GM12872 (cell line): ENCODE measurements at regions not wholly inside any gene's neighbourhood (a gene's known extent, or its start where the extent isn't known, plus 50 kb on each side); places are given as distances from the start of the nearest gene placed in this dataset.

ENCODE experiments used
- TF ChIP-seq, protein P1 (sequence below): IDR thresholded peaks from 3 replicates; pipeline ENCODE4 v1.5.1; 2011; ENCODE audit warnings: low read depth, mild to moderate bottlenecking, low read length, moderate library complexity; ENCODE audit not compliant: insufficient read depth

DNA sequence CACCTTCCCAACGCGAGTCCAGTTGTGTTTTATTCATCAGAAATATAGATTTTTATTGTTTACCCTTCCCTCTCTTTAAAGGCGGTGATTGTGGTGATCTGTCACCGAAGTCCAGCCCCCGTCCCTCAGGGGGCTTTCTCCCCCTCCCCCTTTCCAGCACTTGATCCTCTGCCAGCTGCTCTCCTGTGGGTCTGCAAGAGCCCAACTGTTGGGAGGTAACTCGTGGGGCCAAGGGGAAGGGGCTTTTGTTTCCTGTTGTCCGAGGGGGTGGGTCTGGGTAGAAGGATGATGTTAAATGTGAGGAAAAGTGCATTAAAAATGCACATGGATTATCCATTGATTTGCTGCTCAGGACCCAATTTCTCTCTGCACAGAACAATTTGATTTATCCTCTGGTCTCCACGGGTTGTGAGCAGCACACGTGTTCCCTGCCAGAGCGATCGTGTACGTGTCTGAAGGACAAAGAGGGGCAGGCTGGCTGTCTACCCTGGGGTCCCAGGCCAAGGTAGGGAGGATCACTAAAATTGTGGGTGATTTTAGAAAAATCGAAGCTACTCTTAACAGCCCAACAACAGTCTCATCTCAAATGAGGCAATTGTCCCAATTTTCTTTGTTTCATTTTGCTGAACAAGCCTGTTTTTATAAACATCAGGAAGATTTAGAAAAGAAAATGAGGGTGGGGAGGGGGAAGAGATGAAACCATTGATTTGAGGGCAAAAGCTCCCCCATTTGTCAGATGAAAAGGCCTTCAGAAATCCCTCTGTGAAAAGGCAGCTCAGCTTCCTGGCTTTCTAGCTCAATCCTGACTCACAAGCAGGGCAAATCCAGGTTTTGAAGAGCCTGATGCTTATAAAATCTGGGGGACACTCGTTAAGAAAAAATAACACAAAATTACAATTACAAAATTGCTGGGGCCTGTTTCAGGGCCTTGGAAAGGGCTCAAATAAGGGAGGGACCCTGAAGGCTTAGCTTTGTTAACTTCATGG, 176.2 kb downstream of the RHOU start:
- TF ChIP-seq, protein P1, sequence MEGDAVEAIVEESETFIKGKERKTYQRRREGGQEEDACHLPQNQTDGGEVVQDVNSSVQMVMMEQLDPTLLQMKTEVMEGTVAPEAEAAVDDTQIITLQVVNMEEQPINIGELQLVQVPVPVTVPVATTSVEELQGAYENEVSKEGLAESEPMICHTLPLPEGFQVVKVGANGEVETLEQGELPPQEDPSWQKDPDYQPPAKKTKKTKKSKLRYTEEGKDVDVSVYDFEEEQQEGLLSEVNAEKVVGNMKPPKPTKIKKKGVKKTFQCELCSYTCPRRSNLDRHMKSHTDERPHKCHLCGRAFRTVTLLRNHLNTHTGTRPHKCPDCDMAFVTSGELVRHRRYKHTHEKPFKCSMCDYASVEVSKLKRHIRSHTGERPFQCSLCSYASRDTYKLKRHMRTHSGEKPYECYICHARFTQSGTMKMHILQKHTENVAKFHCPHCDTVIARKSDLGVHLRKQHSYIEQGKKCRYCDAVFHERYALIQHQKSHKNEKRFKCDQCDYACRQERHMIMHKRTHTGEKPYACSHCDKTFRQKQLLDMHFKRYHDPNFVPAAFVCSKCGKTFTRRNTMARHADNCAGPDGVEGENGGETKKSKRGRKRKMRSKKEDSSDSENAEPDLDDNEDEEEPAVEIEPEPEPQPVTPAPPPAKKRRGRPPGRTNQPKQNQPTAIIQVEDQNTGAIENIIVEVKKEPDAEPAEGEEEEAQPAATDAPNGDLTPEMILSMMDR = no peak

DNA sequence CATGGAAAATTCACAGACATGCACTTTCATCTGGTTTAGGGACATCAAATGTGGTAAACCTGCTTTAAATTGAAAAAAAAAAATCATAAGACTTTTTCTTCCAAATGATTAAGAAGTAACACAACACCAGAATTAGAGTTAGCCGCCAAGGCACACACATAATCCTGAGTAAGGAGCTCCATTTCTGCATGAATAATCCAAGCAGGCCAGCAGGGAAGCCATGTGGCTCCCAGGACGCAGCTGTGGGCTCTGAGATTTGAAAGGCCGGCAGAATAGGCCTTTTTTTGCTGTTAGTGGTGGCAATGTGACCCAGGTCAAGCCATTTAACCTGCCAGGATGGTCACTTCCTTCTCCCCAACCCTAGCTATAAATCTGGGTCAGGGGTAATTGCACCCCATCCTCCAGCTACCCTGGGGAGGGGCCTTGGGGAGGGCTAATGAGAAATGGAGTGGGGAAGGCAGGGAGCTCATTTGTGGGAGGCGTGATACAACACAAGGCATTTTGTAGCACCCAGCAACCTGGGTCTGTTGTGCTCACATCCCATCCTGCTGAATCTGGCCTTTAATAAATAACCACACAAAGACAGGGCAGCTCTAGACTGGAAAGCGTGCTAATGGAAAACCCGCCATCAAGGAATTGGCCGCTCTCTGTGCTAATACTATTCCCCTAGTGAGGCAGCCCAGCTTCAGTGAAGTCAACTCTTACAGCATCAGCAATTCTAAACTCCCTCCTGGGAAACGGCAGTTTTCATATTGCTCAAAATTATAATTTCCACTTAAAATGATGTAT, 178.5 kb downstream of the RHOU start:
- TF ChIP-seq, protein P1 = no peak

- TF ChIP-seq, protein P1 = no peak
Measured at GRCh38 chr1:228914700-228915099, 179.4 kb downstream of the RHOU start.

- TF ChIP-seq, protein P1 = no peak
Measured at GRCh38 chr1:228917342-228917741, 182.1 kb downstream of the RHOU start.

DNA sequence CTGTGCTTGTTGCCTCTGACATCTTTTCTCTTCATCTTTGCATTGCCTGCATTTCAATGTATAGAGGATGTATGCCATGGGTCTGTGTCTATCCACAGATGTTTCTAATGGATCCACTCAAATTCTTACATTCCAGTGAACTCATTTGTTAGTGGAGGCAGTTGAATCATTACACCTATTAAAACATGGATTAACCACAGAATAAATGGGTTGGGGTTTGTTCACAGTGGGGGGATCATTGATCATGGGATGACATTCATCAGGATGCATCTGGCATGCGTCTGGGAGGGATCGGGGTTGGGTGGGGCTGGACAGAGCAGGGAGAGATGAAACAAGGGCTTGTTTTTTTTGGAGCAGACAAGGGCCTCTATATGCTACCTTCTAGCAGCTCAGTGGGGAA, 182.5 kb downstream of the RHOU start:
- TF ChIP-seq, protein P1 = no peak

- TF ChIP-seq, protein P1 = no peak
Measured at GRCh38 chr1:228918335-228918734, 183.1 kb downstream of the RHOU start.

- TF ChIP-seq, protein P1 = no peak
Measured at GRCh38 chr1:228919914-228920313, 184.6 kb downstream of the RHOU start.
